ENCODE measurements at regions not wholly inside any gene's neighbourhood (a gene's known extent, or its start where the extent isn't known, plus 50 kb on each side); places are given as distances from the start of the nearest gene placed in this dataset.

GRCh38 chr2:81576713-81577112, 1272.2 kb upstream of the LRRTM1 start:
- TF ChIP-seq POLR2A (IDR thresholded peaks at IDR 0.05) (no peak), CTCF (IDR thresholded peaks at IDR 0.05) (no peak), EP300 (IDR thresholded peaks at IDR 0.05) (no peak)

All from ovary (tissue), 3 donors.